HL-60 (cell line): ENCODE measurements at regions not wholly inside any gene's neighbourhood (a gene's known extent, or its start where the extent isn't known, plus 50 kb on each side); places are given as distances from the start of the nearest gene placed in this dataset.

ENCODE experiments used
- POLR2AphosphoS5 ChIP-seq: IDR thresholded peaks from 2 replicates; pipeline ENCODE4 v1.6.1; 2012; ENCODE audit warnings: low read depth
- SPI1 ChIP-seq: IDR thresholded peaks from 2 replicates; pipeline ENCODE4 v1.6.1; 2012; ENCODE audit warnings: low read depth, mild to moderate bottlenecking, borderline replicate concordance
- TF ChIP-seq, protein P1 (sequence below): IDR thresholded peaks from one replicate; pipeline ENCODE4 v1.5.1; 2011; ENCODE audit warnings: low read length, control low read depth, inconsistent platforms; ENCODE audit not compliant: insufficient read depth
- TF ChIP-seq, protein P2 (sequence below): IDR thresholded peaks from 2 replicates; pipeline ENCODE4 v1.6.1; 2012; ENCODE audit warnings: low read depth; ENCODE audit not compliant: insufficient replicate concordance

DNA sequence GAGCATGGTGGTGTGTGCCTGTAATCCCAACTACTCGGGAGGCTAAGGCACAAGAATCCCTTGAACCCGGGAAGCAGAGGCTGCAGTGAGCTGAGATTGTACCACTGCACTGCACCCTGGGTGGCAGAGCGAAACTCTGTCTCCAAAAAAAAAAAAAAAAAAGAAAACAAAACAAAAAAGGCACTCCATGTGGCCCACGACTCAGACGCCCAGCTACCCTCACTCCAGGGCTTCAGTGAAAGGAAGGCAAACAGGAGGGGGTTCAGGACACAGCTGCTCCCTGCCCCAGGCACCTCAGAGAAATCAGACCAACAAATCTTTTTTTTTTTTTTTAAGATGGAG is 91.7 kb downstream of the LITAF start:
- no peak for TF ChIP-seq POLR2AphosphoS5
- TF ChIP-seq, protein P1, sequence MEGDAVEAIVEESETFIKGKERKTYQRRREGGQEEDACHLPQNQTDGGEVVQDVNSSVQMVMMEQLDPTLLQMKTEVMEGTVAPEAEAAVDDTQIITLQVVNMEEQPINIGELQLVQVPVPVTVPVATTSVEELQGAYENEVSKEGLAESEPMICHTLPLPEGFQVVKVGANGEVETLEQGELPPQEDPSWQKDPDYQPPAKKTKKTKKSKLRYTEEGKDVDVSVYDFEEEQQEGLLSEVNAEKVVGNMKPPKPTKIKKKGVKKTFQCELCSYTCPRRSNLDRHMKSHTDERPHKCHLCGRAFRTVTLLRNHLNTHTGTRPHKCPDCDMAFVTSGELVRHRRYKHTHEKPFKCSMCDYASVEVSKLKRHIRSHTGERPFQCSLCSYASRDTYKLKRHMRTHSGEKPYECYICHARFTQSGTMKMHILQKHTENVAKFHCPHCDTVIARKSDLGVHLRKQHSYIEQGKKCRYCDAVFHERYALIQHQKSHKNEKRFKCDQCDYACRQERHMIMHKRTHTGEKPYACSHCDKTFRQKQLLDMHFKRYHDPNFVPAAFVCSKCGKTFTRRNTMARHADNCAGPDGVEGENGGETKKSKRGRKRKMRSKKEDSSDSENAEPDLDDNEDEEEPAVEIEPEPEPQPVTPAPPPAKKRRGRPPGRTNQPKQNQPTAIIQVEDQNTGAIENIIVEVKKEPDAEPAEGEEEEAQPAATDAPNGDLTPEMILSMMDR = no peak
- TF ChIP-seq, protein P2, sequence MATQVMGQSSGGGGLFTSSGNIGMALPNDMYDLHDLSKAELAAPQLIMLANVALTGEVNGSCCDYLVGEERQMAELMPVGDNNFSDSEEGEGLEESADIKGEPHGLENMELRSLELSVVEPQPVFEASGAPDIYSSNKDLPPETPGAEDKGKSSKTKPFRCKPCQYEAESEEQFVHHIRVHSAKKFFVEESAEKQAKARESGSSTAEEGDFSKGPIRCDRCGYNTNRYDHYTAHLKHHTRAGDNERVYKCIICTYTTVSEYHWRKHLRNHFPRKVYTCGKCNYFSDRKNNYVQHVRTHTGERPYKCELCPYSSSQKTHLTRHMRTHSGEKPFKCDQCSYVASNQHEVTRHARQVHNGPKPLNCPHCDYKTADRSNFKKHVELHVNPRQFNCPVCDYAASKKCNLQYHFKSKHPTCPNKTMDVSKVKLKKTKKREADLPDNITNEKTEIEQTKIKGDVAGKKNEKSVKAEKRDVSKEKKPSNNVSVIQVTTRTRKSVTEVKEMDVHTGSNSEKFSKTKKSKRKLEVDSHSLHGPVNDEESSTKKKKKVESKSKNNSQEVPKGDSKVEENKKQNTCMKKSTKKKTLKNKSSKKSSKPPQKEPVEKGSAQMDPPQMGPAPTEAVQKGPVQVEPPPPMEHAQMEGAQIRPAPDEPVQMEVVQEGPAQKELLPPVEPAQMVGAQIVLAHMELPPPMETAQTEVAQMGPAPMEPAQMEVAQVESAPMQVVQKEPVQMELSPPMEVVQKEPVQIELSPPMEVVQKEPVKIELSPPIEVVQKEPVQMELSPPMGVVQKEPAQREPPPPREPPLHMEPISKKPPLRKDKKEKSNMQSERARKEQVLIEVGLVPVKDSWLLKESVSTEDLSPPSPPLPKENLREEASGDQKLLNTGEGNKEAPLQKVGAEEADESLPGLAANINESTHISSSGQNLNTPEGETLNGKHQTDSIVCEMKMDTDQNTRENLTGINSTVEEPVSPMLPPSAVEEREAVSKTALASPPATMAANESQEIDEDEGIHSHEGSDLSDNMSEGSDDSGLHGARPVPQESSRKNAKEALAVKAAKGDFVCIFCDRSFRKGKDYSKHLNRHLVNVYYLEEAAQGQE = no peak
- TF ChIP-seq SPI1 = no peak
